Psoas muscle (tissue), 7 donors: ENCODE measurements at regions not wholly inside any gene's neighbourhood (a gene's known extent, or its start where the extent isn't known, plus 50 kb on each side); places are given as distances from the start of the nearest gene placed in this dataset.

Source experiments
- ATAC-seq, 4 donors: fragments of 200-7000 bp; cut with Tn5 transposase; one replicate each; pipeline ENCODE4 v1.9.1; 2020; ENCODE audit warnings: moderate library complexity in 3 of 4, mild to moderate bottlenecking in 2 of 4
- DNase-seq, 2 donors: peaks; one replicate each; pipeline ENCODE4 v3.0.0-alpha.2; 2020
- H3K27ac ChIP-seq: fragments of 200-600 bp; one replicate; pipeline ENCODE4 v1.8.0; 2022
- H3K27me3 ChIP-seq, 3 donors: fragments of 200-600 bp in 1 of 3; one replicate each; pipeline versions ENCODE4 v1.6.1 to v1.8.0; 2013 to 2022; ENCODE audit warnings: low read length in 2 of 3, mild to moderate bottlenecking in 2 of 3, moderate library complexity in 1 of 3; ENCODE audit not compliant: insufficient read depth in 3 of 3
- H3K36me3 ChIP-seq, 2 donors: fragments of 200-600 bp in 1 of 2; one replicate each; pipeline versions ENCODE4 v1.6.1 to v1.8.0; 2013 to 2022; ENCODE audit warnings: low read depth in 1 of 2, mild to moderate bottlenecking in 1 of 2, moderate library complexity in 1 of 2; ENCODE audit not compliant: insufficient read depth in 1 of 2
- H3K4me1 ChIP-seq: fragments of 200-600 bp; one replicate; pipeline ENCODE4 v1.8.0; 2022
- H3K4me3 ChIP-seq: fragments of 200-600 bp; one replicate; pipeline ENCODE4 v1.8.0; 2022; ENCODE audit warnings: mild to moderate bottlenecking
- H3K9me3 ChIP-seq: fragments of 200-600 bp; one replicate; pipeline ENCODE4 v1.8.0; 2022
- CTCF ChIP-seq: fragments of 200-600 bp; IDR thresholded peaks from one replicate; pipeline ENCODE4 v1.8.0; 2022; ENCODE audit warnings: antibody characterized with exemption
- WGBS, 3 donors: extraction: QIAGEN DNeasy Blood & Tissue Kit; methylation state at CpG; one replicate each; pipeline versions ENCODE4 v1.1.6 to v1.1.7; 2013; 5-methylcytosine and 5-hydroxymethylcytosine counted together
- intact Hi-C, 2 donors: fragments of 100-400 bp; cut with DNase I; formaldehyde crosslinking; loops; one replicate each; pipeline versions ENCODE4 v1.11.0 to v1.14.2; 2022
- donor health status: healthy with polysubstance abuse.
- donor health status: DM: no; HTN: no; CAD: no; lungs with moderate emphysema.
- donor health status: Bipolar disorder and iron deficiency.
- donor health status: healthy.
- donor health status: DM: yes; HTN: yes; CAD: no.
- donor health status: DM: no; HTN: no; CAD: no.
- donor health status: DM: yes; HTN: yes; CAD: no.

GRCh38 chr13:28550721-28551497 is 56.0 kb upstream of the FLT1 start:
- Histone ChIP-seq H3K4me1 (no peaks in the 10 kb centered on the region), H3K27ac (no peak overlapping the region), H3K36me3 (no peaks in the 10 kb centered on the region), H3K27me3 (no peaks in the 10 kb centered on the region), H3K9me3 (no peaks in the 10 kb centered on the region), H3K4me3 (no peak overlapping the region)
- ATAC-seq (no peak), DNase-seq (no peak)
- no peak for TF ChIP-seq CTCF
- intact Hi-C loops: no loop called here
- 81 to 87% (median 86%) methylated on average over 7 of the region's 7 CpGs for WGBS, 3 donors

- no peaks in the 10 kb centered on the region for H3K36me3 ChIP-seq
- ATAC-seq (no peak), DNase-seq (no peak)
- intact Hi-C loops: no loop called here
- H3K27ac ChIP-seq: no peak overlapping the region
- no peaks in the 10 kb centered on the region for H3K27me3 ChIP-seq
- no peak overlapping the region for H3K4me3 ChIP-seq
- H3K9me3 ChIP-seq: no peaks in the 10 kb centered on the region
- no peak for TF ChIP-seq CTCF
- no peaks in the 10 kb centered on the region for H3K4me1 ChIP-seq
- 80 to 85% (median 84%) methylated on average over 3 of the region's 3 CpGs for WGBS, 3 donors
These were observed 55.2 kb upstream of the FLT1 start for GRCh38 chr13:28550091-28550490.

GRCh38 chr13:28548872-28549271 is 53.9 kb upstream of the FLT1 start:
- Histone ChIP-seq H3K9me3 (no peaks in the 10 kb centered on the region), H3K27ac (no peak overlapping the region), H3K4me3 (no peak overlapping the region), H3K36me3 (no peaks in the 10 kb centered on the region), H3K27me3 (no peaks in the 10 kb centered on the region), H3K4me1 (no peaks in the 10 kb centered on the region)
- no peak for ATAC-seq
- intact Hi-C loops: no loop called here
- no peak for TF ChIP-seq CTCF
- WGBS, 3 donors: 55 to 66% (median 65%) methylated on average over 2 of the region's 2 CpGs
- DNase-seq: no peak

- Histone ChIP-seq H3K27me3 (peaks cover 0 to 2% (median 0%) of the 10 kb centered on the region in 3 donors), H3K27ac (no peak overlapping the region), H3K4me1 (no peaks in the 10 kb centered on the region), H3K9me3 (no peaks in the 10 kb centered on the region), H3K4me3 (no peak overlapping the region), H3K36me3 (no peaks in the 10 kb centered on the region)
- ATAC-seq (no peak), DNase-seq (no peak)
- WGBS, 3 donors: 69 to 77% (median 74%) methylated on average over 4 of the region's 4 CpGs
- intact Hi-C loops: no loop called here
- no peak for TF ChIP-seq CTCF
These were observed 53.5 kb upstream of the FLT1 start for GRCh38 chr13:28548468-28548867.
